ENCODE measurements at regions not wholly inside any gene's neighbourhood (a gene's known extent, or its start where the extent isn't known, plus 50 kb on each side); places are given as distances from the start of the nearest gene placed in this dataset.
A peak's percentile ranks its signal among the peaks of the same experiment; 100 is the strongest.

DNA sequence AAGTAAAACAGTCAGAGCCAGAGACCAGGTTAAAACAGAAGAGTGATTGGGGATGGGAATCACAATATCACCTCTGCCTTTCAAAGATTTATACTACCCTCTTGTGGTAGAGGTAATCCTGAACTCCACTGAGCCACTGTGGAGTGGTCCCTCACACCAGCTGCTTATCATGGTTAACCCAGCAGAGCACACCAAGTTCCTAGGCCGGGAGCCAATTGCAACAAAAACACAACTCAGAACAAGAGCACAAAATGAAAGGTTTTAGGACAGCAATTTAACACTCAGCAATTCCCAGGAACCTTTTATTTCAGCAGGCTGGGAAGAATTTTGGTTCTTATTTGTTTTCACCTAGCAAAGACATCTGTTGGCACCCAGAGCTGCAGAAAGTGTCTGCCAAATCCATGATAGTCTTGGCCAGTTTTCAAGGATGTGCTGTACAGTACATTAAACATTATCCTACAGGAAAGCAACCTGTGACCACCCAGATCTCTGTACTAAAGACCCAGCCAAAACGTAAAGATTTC is 220.5 kb upstream of the ATXN7L3B start:
- TF ChIP-seq, protein P1, sequence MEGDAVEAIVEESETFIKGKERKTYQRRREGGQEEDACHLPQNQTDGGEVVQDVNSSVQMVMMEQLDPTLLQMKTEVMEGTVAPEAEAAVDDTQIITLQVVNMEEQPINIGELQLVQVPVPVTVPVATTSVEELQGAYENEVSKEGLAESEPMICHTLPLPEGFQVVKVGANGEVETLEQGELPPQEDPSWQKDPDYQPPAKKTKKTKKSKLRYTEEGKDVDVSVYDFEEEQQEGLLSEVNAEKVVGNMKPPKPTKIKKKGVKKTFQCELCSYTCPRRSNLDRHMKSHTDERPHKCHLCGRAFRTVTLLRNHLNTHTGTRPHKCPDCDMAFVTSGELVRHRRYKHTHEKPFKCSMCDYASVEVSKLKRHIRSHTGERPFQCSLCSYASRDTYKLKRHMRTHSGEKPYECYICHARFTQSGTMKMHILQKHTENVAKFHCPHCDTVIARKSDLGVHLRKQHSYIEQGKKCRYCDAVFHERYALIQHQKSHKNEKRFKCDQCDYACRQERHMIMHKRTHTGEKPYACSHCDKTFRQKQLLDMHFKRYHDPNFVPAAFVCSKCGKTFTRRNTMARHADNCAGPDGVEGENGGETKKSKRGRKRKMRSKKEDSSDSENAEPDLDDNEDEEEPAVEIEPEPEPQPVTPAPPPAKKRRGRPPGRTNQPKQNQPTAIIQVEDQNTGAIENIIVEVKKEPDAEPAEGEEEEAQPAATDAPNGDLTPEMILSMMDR (IDR thresholded peaks at IDR 0.05), result peak; percentile 83
- TF ChIP-seq ZFX (IDR thresholded peaks at IDR 0.05; ENCODE audit: borderline replicate concordance), result no peak
- peak overlapping the region; percentile 79 for H3K27ac ChIP-seq

DNA sequence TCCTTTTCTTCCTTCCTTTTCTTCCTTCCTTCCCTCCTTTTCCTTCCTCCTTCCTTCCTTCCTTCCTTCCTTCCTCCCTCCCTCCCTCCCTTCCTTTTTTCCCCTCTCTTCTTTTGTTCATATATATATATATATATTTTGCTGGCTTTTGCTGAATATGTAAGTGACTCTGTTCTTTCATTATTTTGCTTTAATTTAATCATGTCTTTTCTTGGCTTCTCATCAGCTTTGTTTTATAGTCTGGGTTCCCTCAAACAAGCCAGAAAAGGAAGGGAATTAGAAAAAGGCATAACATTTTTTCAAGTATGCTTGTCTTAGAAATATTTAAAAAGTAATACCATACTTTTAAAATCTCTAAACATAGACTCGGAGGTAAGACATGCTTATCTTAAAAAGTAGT is 219.9 kb upstream of the ATXN7L3B start:
- TF ChIP-seq ZFX (IDR thresholded peaks at IDR 0.05; ENCODE audit: borderline replicate concordance), result no peak
- TF ChIP-seq, protein P1 (IDR thresholded peaks at IDR 0.05), result no peak

DNA sequence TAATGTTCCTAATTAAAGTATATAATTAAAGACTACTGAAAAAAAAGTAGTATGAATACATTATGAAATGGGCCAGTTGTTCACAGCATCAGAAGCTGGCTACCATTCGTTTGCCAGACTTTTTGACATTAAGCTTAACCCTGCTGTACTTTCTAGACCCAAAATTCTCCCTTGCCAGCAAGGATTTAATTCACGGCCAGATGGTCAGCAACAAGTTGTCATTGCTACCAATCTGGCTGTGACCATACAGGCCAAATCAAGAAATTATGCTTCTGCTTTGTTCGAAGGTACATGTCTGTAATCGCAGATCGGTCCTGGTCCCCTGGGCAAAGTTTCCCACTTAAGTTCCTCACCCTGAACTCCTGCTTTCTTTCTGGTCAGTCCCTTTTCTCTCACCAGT is 217.7 kb upstream of the ATXN7L3B start:
- no peak overlapping the region for H3K27ac ChIP-seq
- TF ChIP-seq, protein P1 (IDR thresholded peaks at IDR 0.05), result no peak
- TF ChIP-seq ZFX (IDR thresholded peaks at IDR 0.05; ENCODE audit: borderline replicate concordance), result no peak

More for the DNA sequence above, 219.9 kb upstream of the ATXN7L3B start:
- peak overlapping the region; percentile 79 for H3K27ac ChIP-seq

DNA sequence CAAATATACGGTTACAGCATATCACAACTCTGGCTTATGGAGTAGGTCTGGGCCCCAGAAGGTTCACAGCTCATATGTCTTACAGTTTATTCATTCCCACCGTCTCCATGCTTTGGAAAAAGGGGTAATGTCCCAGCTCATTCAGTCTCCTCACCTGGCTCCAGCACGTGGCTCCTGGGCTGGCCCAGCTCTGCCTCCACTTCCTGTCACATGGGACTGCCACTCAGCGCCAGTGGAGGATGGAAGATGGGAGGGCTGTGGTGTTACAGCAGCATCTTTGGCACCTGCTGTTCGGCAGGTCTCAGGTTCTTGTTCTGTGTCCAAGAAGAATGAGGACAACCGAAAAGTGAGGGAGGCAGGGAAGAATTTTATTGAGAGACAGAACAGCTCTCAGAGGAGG is 216.3 kb upstream of the ATXN7L3B start:
- TF ChIP-seq, protein P1 (IDR thresholded peaks at IDR 0.05), result no peak
- no peak for TF ChIP-seq ZFX (IDR thresholded peaks at IDR 0.05; ENCODE audit: borderline replicate concordance)
- no peak overlapping the region for H3K27ac ChIP-seq

DNA sequence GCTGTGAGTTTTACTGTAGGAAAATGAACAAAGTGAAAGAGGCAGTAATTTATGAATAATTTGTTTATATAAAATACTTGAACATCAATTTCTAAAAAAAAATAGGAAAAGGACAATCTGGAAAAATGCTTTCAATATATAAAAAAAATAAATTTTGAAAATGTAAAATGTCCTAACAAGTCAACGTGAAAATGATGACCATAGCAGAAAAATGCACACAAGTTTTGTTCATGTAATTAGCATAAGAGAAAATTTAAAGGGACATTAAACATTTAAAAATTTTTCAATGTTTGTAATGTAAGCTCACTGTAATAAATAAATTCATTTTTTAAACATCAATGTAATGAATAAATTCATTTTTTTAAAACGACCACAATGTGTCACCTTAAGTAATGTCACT is 214.8 kb upstream of the ATXN7L3B start:
- no peak for TF ChIP-seq ZFX (IDR thresholded peaks at IDR 0.05; ENCODE audit: borderline replicate concordance)
- TF ChIP-seq, protein P1 (IDR thresholded peaks at IDR 0.05), result no peak
- H3K27ac ChIP-seq, result no peak overlapping the region

DNA sequence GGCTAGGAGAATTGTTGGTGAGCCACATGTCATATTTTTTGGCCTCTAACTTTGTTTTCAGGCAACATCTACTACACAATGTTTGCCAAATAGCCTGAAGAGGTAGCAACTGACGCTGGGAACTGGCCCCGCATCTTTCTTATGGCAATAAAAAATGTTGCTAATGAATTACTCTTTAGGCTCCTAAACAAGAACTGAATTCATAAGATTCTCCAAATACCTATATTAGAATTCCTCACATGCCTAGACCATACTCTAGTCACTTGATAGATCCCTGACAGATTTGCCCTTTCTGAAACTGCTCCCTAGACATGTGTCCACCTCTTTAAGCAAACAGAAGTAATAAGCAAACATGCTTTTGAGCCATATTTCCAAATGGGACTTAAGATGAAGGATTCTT is 209.0 kb upstream of the ATXN7L3B start:
- TF ChIP-seq, protein P1 (IDR thresholded peaks at IDR 0.05), result no peak
- no peak for TF ChIP-seq ZFX (IDR thresholded peaks at IDR 0.05; ENCODE audit: borderline replicate concordance)
- H3K27ac ChIP-seq, result peak overlapping the region; percentile 17

DNA sequence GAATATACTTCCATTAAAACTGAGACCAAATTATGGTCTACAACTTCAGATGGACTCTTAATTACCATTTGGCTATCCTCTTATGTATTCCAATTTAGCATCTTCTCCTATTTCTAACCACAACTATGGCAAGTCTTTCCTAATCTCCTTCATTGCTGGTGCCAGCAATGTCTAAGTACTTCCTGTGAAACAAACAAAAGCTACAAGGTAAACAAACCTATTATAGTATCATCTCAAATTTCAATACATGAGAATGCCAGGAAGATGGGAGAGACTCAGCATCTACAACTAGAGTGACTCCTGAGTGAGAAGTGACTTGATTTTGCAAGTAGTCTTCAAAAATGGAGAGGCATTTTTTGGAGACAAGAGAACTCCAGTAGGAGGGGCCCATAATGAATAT is 202.9 kb upstream of the ATXN7L3B start:
- TF ChIP-seq ZFX (IDR thresholded peaks at IDR 0.05; ENCODE audit: borderline replicate concordance), result no peak
- TF ChIP-seq, protein P1 (IDR thresholded peaks at IDR 0.05), result no peak
- no peak overlapping the region for H3K27ac ChIP-seq
